HG02943 (cell line): ENCODE measurements at regions not wholly inside any gene's neighbourhood (a gene's known extent, or its start where the extent isn't known, plus 50 kb on each side); places are given as distances from the start of the nearest gene placed in this dataset.
"Not testable (repeated sequence)": the region's sequence is repeated elsewhere in the genome, so short reads cannot be mapped to it uniquely, and the experiment has no call there.

ENCODE experiments used
- ATAC-seq: cut with Tn5 transposase; IDR thresholded peaks from one replicate; pipeline ENCODE4 v1.9.1; 2021; ENCODE audit warnings: mild to moderate bottlenecking, low read depth, moderate library complexity; ENCODE audit not compliant: unreplicated experiment

DNA sequence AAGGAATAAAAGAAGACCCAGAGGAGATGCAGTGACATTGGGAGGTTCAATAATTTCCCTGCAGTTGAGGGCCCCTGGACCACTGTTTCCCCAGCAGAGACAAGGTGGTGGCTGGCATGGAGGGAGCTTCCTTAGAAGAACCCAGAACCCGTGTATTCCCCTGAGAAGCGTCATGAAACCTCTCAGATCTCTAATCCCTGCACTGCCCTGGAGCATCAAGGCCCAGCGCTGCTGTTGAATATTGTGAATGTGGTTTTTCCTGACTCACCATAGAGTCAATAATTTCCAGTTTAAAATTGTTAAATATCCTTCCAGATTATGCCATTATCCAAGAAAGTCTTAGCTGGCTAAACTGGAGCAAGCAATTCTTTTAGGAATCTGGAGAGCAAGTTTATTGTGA, 187.2 kb downstream of the LMLN start:
- not testable (repeated sequence) for ATAC-seq

DNA sequence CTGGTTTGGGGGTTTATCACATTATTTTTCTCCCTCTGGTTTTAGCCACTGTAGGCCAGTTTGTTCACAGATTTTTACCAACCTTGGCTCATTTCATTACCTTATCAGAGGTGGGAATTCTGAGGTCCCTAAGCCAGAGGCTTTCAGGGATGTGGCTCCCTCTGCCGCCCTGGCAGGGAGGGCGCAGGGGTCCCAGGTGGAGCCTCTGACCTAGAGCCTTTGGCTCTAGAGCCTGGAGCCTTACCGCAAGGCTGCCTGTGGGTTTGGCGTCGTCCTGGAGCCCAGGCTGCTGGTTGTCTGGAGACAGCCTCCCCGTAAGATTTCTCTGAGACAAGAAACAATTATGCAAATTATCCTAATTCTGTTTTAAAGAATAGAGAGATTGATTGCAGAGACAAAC, 188.0 kb downstream of the LMLN start:
- not testable (repeated sequence) for ATAC-seq

DNA sequence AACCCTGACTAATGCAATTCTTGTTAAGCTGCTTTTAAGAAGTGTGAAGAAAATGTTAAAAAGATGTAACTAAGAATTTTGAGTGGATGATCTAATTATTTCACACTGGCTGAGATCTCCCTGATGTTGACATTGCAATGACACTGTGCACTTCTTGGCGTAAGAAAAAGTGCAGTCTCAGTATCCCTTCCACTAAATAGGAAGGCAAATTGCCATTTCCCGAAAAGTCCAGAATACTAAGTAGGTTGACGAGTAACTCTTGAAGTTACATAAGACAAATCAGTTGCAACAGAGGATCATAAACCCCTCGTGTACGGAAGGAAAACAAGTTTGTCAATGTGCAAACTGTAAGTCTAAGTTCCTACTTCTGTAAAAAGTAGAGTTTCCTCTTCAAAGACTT, 189.9 kb downstream of the LMLN start:
- not testable (repeated sequence) for ATAC-seq

DNA sequence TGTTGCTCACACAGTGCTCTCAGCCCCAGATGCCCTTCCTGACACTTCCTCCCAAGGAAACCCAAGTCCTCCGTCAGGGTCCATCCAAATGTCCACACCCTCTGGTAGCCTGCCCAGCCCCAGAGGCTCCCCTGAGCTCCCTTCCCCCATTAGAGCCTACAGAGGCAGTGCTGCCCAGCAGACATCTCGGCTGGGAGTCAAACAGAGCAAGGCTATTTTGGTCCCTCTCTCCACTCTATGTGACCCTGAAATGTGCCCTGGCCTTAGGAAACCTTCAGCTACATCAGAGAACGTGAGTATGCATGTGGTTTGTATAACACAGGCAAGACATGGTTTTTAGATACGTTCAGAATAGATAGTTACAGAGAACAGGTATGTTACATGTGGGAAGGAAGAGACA, 191.8 kb downstream of the LMLN start:
- ATAC-seq = not testable (repeated sequence)

DNA sequence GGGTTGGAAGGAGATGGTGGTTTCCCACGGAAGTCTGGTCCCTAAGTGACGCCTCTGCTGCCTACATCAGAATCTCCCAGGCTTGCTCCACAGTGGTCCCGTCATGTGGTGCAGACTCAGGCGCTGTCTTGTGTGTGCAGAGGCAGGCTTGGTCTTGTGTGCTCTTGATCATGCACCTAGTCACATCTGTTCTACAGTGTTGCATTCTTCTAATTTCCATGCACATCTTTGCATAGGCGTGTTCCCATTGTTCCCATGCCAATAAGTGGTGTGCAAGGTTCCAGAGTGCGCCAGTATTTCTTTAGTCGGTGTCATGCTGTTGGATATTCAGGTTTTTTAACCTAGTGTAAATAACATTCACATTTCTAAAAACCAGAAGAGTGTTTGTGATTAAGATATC, 195.8 kb downstream of the LMLN start:
- not testable (repeated sequence) for ATAC-seq

DNA sequence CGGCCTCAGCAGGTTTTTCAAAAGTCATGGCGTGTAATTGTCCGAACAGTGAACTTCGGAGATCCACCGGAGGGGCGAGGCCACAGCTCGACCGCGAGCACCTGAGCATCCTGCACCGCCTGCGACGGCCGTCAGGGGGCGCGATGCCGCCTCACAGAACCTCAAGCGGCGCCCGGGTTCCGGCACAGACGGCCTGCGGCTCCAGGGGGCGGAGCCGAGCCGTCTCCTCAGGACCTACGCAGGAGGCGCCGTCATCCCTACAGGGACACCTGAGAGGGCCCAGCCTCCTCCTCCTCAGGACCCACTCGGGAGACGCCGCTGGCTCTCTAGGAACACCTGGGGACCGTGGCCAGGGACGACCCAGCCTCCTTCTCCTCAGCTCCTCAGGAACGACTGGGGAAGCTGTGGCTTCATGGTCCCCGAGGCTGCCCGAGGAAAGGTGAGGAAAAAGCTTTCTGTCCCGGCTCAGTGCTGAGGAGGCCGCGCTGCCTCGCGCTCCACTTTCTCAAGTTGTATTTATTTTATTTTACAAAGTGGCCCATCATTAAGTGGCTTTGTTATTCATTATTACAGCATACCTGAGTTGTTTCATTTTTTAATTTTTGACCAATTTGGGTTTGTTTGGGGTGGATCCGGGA, 197.3 kb downstream of the LMLN start:
- ATAC-seq = peak; percentile 80

DNA sequence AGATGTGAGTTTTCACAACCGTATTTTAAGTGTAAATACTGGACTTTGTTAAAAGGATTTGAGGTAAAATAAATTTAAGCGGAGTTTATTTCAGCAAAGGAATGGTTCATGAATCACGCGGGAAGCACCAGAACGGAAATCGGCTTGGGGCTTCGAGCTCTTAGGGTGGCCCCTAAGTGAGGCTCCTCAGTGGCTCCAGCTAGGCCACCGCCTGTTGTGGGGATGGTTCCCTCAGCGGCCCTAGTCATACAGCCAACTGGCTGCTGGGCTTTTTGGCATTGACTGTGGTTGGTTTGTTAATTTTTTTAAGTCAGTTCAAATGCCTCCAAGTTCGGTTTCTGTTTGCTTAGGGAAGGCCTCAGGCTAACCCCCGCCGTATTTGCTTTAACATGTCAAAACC, 198.0 kb downstream of the LMLN start:
- not testable (repeated sequence) for ATAC-seq

DNA sequence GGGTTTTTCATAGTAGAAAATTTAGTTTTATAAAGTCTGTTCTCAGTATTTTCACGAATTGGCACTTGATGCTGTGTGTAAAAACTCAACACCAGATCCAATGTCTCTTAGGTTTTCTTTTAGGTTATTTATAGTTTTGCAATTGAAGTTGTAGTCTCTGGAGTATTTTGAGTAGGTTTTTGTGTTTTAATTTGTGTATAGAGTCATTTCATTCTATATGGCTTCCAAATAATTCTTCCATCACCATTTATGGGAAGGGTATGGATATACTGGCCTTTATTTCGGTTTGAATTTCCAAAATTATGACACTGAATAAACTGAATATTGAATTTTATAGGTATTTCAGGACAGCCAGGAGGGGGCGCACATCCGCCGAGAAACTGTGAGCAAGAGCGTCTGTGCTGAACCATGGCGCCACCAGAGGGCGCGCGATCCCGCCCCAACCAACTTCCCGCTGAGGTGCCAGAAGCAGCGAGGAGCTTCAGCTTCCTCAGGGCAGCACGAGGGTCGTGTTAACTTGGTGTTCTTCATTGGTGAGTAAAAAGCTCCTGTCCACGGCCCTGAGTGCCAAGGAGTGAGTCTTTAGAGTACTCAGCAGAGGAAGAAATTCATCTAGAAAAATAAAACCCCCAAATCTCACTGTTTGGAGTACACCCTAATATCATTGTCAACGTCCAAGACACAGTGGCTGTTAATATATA, 207.5 kb downstream of the LMLN start:
- not testable (repeated sequence) for ATAC-seq

DNA sequence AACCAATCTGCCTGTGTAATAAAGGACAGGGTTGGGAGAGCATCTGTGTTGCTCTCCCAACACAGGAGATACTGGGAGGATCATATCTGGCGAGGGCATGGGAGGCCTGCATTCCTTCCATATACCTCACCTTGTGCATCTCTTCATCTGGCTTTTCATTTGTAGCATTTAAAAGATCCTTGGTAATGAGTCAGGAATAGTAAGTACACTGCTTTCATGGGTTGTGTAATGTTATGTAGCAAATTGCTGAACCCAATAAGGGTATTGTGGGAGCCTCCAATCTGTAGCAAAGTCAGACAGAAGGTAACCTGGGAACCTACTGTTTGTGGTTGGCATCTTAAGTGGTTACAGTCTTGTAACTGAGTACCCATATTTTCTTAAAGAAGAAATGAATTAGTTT, 210.8 kb downstream of the LMLN start:
- ATAC-seq = not testable (repeated sequence)

DNA sequence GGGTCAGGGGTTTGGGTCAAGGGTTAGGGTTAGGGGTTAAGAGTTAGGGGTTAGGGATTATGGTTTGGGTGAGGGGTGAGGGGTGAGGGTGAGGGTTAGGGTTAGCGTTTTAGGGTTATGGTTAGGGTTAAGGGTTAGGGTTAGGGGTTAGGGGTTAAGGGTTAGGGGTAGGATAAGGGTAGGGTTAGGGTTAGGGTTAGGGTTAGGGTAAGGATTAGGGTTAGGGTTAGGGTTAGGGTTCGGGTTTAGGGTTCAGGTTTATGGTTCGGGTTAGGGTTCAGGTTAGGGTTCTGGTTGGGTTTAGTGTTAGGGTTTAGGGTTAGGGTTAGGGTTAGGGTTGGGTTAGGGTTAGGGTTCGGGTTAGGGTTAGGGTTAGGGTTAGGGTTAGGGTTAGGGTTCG, 213.1 kb downstream of the LMLN start:
- not testable (repeated sequence) for ATAC-seq

DNA sequence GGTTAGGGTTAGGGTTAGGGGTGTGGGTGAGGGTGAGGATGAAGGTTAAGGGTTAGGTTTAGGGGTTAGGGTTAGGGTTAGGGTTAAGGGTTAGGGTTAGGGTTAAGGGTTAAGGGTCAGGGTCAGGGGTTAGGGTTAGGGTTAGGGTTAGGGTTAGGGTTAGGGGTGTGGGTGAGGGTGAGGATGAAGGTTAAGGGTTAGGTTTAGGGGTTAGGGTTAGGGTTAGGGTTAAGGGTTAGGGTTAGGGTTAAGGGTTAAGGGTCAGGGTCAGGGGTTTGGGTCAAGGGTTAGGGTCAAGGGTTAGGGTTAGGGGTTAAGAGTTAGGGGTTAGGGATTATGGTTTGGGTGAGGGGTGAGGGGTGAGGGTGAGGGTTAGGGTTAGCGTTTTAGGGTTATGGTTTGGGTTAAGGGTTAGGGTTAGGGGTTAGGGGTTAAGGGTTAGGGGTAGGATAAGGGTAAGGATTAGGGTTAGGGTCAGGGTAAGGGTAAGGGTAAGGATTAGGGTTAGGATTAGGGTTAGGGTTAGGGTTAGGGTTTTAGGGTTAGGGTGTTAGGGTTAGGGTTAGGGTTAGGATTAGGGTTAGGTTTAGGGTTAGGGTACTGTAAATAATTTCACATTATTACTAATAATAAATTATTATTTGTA, 214.0 kb downstream of the LMLN start:
- ATAC-seq = not testable (repeated sequence)
